Breast epithelium (tissue), 4 donors: ENCODE measurements at regions not wholly inside any gene's neighbourhood (a gene's known extent, or its start where the extent isn't known, plus 50 kb on each side); places are given as distances from the start of the nearest gene placed in this dataset.

ENCODE experiments used
- DNase-seq, 2 donors: peaks; one replicate each; pipeline ENCODE4 v3.0.0-alpha.2; 2019; ENCODE audit warnings: low spot score in 2 of 2
- H3K27ac ChIP-seq, 2 donors: fragments of 200-600 bp; sonication (generic) in 1 of 2; one replicate each; pipeline ENCODE4 v1.5.1; 2016 to 2019; ENCODE audit warnings: mild to moderate bottlenecking in 1 of 2
- H3K27me3 ChIP-seq, 2 donors: fragments of 200-600 bp; sonication (generic) in 1 of 2; one replicate each; pipeline versions ENCODE4 v1.5.1 to v1.6.0; 2017 to 2019; ENCODE audit warnings: control low read depth in 1 of 2, mild to moderate bottlenecking in 1 of 2
- H3K36me3 ChIP-seq: fragments of 200-600 bp; one replicate; pipeline ENCODE4 v1.5.1; 2019
- H3K4me1 ChIP-seq, 2 donors: fragments of 200-600 bp; sonication (generic); one replicate each; pipeline ENCODE4 v1.5.1; 2016 to 2019; ENCODE audit warnings: control low read depth in 1 of 2
- H3K4me3 ChIP-seq, 3 donors: fragments of 200-600 bp; sonication (generic); 1 replicate in 2 of 3; 2 replicates in 1 of 3; pipeline ENCODE4 v1.5.1; 2016 to 2019; ENCODE audit warnings: mild to moderate bottlenecking in 3 of 3, moderate library complexity in 2 of 3
- H3K9me3 ChIP-seq, 2 donors: fragments of 200-600 bp; sonication (generic) in 1 of 2; one replicate each; pipeline ENCODE4 v1.5.1; 2016 to 2019; ENCODE audit warnings: control low read depth in 1 of 2
- POLR2A ChIP-seq: fragments of 450-650 bp; IDR thresholded peaks from one replicate; pipeline ENCODE4 v1.6.1; 2016; ENCODE audit warnings: antibody characterized with exemption, mild to moderate bottlenecking, moderate library complexity
- POLR2AphosphoS5 ChIP-seq, 3 donors: sonication (generic); formaldehyde crosslinking; IDR thresholded peaks; one replicate each; pipeline ENCODE4 v1.6.1; 2017; ENCODE audit warnings: antibody characterized with exemption in 3 of 3
- intact Hi-C: fragments of 100-400 bp; cut with DNase I; formaldehyde crosslinking; loops from one replicate; pipeline ENCODE4 v1.15.1; 2023; ENCODE audit warnings: low total_unique reads
- TF ChIP-seq, protein P1 (sequence below), 3 donors: fragments of 450-650 bp; IDR thresholded peaks; one replicate each; pipeline ENCODE4 v1.5.1; 2016 to 2017; ENCODE audit warnings: antibody characterized with exemption in 3 of 3, mild to moderate bottlenecking in 3 of 3, moderate library complexity in 3 of 3

DNA sequence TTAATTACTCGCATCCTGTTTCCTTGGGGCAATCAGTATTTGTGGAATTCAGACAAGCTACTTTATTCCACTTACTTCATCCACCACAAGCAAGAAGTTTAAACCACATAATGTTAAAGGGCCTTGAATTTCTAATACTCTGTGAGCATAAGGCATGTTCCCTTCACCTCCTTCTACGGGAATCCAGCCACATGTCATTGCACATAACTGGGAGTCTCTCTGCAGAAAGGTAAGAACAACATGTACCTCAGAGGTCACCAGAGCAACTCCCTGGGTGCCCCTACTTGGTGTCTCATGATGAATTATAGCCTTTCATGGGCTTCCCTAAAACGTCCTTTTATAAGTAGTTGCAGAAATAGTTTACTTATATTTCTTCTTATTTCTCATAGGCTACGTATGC lies 553.2 kb downstream of the DTWD2 start:
- DNase-seq = no peak
- TF ChIP-seq POLR2AphosphoS5 (IDR thresholded peaks at IDR 0.05) = no peak
- TF ChIP-seq, protein P1, sequence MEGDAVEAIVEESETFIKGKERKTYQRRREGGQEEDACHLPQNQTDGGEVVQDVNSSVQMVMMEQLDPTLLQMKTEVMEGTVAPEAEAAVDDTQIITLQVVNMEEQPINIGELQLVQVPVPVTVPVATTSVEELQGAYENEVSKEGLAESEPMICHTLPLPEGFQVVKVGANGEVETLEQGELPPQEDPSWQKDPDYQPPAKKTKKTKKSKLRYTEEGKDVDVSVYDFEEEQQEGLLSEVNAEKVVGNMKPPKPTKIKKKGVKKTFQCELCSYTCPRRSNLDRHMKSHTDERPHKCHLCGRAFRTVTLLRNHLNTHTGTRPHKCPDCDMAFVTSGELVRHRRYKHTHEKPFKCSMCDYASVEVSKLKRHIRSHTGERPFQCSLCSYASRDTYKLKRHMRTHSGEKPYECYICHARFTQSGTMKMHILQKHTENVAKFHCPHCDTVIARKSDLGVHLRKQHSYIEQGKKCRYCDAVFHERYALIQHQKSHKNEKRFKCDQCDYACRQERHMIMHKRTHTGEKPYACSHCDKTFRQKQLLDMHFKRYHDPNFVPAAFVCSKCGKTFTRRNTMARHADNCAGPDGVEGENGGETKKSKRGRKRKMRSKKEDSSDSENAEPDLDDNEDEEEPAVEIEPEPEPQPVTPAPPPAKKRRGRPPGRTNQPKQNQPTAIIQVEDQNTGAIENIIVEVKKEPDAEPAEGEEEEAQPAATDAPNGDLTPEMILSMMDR (IDR thresholded peaks at IDR 0.05) = no peak
- TF ChIP-seq POLR2A = no peak
- Histone ChIP-seq H3K4me3 (no peak overlapping the region), H3K4me1 (no peaks in the 10 kb centered on the region), H3K36me3 (no peaks in the 10 kb centered on the region), H3K27ac (no peak overlapping the region), H3K9me3 (no peaks in the 10 kb centered on the region), H3K27me3 (no peaks in the 10 kb centered on the region)
- intact Hi-C loops = no loop called here

DNA sequence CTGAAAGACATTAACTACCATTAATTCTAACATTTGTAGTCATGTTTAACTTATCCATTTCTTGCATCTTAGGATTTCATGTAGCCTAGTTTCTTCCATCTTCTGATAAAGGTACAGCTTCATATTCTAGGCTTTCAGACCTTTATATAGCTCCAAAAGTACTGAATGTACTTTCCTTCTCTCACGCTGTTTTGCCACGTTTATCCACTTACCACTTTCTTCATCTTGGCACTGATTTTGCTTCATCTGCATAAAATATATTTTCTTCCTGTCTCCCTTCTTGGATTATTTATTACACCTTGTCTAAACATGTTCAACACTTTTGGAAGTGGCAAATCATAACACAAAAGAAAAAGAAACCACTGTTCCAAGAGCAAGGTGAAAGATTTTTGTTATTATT lies 553.8 kb downstream of the DTWD2 start:
- DNase-seq = no peak
- Histone ChIP-seq H3K4me3 (no peak overlapping the region), H3K27ac (no peak overlapping the region), H3K27me3 (no peaks in the 10 kb centered on the region), H3K36me3 (no peaks in the 10 kb centered on the region), H3K4me1 (no peaks in the 10 kb centered on the region), H3K9me3 (no peaks in the 10 kb centered on the region)
- intact Hi-C loops = no loop called here
- TF ChIP-seq POLR2A (no peak), POLR2AphosphoS5 (IDR thresholded peaks at IDR 0.05) (no peak)
- TF ChIP-seq, protein P1 (IDR thresholded peaks at IDR 0.05) = no peak

- Histone ChIP-seq H3K4me3 (no peak overlapping the region), H3K36me3 (no peaks in the 10 kb centered on the region), H3K4me1 (no peaks in the 10 kb centered on the region), H3K9me3 (peaks cover 0 to 10% of the 10 kb centered on the region in 2 donors), H3K27ac (no peak overlapping the region), H3K27me3 (no peaks in the 10 kb centered on the region)
- DNase-seq = no peak
- intact Hi-C loops = no loop called here
- TF ChIP-seq POLR2AphosphoS5 (IDR thresholded peaks at IDR 0.05) = no peak
- TF ChIP-seq POLR2A = no peak
- TF ChIP-seq, protein P1 (IDR thresholded peaks at IDR 0.05) = no peak
These were observed 558.3 kb downstream of the DTWD2 start for GRCh38 chr5:118430076-118430475.

DNA sequence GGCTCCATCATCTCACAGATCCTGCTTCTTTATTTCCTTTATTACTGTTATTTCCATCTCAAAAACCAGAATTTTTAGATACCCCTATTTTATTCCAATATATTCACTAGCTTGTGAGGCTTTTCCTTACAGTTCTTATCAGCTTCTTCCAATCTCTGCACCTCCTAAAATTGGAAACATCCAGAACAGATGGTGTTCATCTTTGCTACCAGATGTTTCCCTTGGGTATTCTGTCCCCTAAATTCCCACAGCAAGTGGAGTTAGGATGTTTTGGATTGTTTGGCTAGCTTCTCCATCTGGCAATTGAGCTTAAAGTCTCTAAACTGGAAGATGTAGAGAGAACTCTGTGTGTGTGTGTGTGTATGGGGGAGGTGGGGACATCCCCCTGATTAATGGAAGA lies 580.4 kb downstream of the DTWD2 start:
- Histone ChIP-seq H3K36me3 (no peaks in the 10 kb centered on the region), H3K9me3 (no peaks in the 10 kb centered on the region), H3K4me3 (no peak overlapping the region), H3K27ac (no peak overlapping the region), H3K27me3 (no peaks in the 10 kb centered on the region), H3K4me1 (no peaks in the 10 kb centered on the region)
- DNase-seq = no peak
- no peak for TF ChIP-seq POLR2AphosphoS5 (IDR thresholded peaks at IDR 0.05)
- TF ChIP-seq, protein P1 (IDR thresholded peaks at IDR 0.05) = no peak
- TF ChIP-seq POLR2A = no peak
- intact Hi-C loops = no loop called here

DNA sequence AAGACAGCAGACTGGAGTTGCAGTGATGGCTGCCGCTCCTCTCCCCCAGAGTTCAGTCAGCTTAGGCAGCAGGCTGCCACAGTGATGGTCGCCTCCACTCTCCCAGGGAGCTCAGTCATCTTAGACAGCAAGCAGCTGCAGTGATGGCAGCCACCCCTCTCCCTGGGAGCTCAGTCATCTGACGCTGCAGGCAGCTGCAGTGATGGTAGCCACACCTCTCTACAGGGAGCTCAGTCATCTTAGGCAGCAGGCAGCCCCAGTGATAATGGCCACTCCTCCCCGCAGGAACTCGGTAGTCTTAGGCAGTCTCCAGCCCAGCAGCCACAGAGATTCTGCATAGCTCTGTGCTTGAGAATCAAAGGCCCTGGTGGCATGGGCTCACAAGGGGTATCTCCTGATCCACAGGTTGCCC lies 582.7 kb downstream of the DTWD2 start:
- no peaks in the 10 kb centered on the region for H3K36me3 ChIP-seq
- intact Hi-C loops = no loop called here
- no peak for DNase-seq
- no peak for TF ChIP-seq POLR2AphosphoS5 (IDR thresholded peaks at IDR 0.05)
- TF ChIP-seq POLR2A = no peak
- H3K4me1 ChIP-seq = no peaks in the 10 kb centered on the region
- H3K27me3 ChIP-seq = no peaks in the 10 kb centered on the region
- H3K9me3 ChIP-seq = peaks cover 3 to 7% of the 10 kb centered on the region in 2 donors
- H3K4me3 ChIP-seq = no peak overlapping the region
- H3K27ac ChIP-seq = no peak overlapping the region

GRCh38 chr5:118397236-118397635 lies 591.1 kb downstream of the DTWD2 start:
- no peak overlapping the region for H3K27ac ChIP-seq
- DNase-seq = no peak
- H3K27me3 ChIP-seq = no peaks in the 10 kb centered on the region
- no peak overlapping the region for H3K4me3 ChIP-seq
- H3K9me3 ChIP-seq = peaks cover 3 to 14% of the 10 kb centered on the region in 2 donors
- no peaks in the 10 kb centered on the region for H3K36me3 ChIP-seq
- no peaks in the 10 kb centered on the region for H3K4me1 ChIP-seq
- TF ChIP-seq, protein P1 (IDR thresholded peaks at IDR 0.05) = no peak
- TF ChIP-seq POLR2AphosphoS5 (IDR thresholded peaks at IDR 0.05) (no peak), POLR2A (no peak)
- intact Hi-C loops = no loop called here
